ENCODE measurements at regions not wholly inside any gene's neighbourhood (a gene's known extent, or its start where the extent isn't known, plus 50 kb on each side); places are given as distances from the start of the nearest gene placed in this dataset.
A peak's percentile ranks its signal among the peaks of the same experiment; 100 is the strongest.

DNA sequence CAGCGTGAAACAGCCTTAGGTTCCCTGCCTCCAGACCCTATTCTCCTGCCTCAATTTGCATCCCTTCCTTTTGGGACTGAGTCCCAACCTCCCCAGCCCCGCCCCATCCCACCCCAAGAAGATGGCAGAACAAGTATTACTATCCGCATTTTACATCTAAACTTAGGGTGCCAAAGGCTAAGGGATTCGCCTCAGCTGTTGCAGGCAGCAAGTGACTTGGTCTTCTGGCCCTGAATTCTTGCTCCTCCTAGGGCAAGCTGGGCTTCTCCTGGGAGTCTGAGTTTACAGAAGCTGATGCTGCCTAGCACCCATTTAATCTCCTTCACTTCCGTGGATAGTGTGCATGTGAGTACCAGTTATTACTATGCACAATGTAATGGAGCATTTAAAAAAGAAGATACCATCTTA is 161.3 kb upstream of the NR5A2 start:
- TF ChIP-seq, protein P1, sequence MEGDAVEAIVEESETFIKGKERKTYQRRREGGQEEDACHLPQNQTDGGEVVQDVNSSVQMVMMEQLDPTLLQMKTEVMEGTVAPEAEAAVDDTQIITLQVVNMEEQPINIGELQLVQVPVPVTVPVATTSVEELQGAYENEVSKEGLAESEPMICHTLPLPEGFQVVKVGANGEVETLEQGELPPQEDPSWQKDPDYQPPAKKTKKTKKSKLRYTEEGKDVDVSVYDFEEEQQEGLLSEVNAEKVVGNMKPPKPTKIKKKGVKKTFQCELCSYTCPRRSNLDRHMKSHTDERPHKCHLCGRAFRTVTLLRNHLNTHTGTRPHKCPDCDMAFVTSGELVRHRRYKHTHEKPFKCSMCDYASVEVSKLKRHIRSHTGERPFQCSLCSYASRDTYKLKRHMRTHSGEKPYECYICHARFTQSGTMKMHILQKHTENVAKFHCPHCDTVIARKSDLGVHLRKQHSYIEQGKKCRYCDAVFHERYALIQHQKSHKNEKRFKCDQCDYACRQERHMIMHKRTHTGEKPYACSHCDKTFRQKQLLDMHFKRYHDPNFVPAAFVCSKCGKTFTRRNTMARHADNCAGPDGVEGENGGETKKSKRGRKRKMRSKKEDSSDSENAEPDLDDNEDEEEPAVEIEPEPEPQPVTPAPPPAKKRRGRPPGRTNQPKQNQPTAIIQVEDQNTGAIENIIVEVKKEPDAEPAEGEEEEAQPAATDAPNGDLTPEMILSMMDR (IDR thresholded peaks at IDR 0.05; ENCODE audit: low read length, missing control alignments): no peak
- DNase-seq (ENCODE audit: low read depth): no peak
- H3K4me3 ChIP-seq (replicated peaks; ENCODE audit: low read depth, low read length): no peak overlapping the region

DNA sequence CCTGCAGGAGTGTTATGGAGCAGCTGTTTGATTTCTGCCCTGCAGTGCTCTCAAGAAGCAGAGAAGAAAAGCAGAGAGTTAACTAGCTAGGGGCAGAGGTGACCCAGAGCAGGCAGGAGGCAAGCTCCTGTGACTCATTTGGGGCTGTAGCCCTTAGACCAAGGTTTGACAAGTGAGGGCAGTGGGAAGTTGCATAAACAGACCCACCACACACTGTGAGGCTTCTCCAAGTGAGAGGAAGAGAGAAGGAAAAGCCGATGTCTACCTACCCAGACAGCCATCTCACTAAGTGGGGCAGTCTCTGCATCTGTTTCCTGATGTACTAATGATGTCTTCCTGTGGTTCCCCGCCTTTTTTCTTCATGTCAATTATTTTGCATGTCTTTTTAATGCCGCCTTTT is 159.9 kb upstream of the NR5A2 start:
- TF ChIP-seq, protein P1 (IDR thresholded peaks at IDR 0.05; ENCODE audit: low read length, missing control alignments): no peak
- DNase-seq (ENCODE audit: low read depth): peak; percentile 22
- H3K4me3 ChIP-seq (replicated peaks; ENCODE audit: low read depth, low read length): no peak overlapping the region

DNA sequence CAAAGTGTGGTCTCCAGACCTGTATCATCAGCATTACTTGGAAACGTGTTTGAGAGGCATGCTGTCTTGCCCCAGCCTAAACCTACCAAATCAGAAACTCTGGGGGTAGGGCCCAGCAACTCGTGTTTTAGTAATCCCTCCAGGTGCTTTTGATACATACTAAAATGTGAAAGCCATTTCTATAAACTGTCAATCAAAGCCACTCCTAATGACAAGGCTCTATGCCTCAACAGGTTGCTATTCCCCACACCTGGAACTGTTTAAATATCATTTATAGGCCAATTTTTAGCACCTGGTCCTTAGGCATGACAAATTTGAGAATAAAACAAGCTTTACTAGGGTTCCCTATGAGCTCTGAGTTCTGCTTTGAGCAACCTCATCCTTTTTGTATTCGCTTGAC is 158.7 kb upstream of the NR5A2 start:
- H3K4me3 ChIP-seq (replicated peaks; ENCODE audit: low read depth, low read length): no peak overlapping the region
- no peak for DNase-seq (ENCODE audit: low read depth)
- TF ChIP-seq, protein P1 (IDR thresholded peaks at IDR 0.05; ENCODE audit: low read length, missing control alignments): no peak

DNA sequence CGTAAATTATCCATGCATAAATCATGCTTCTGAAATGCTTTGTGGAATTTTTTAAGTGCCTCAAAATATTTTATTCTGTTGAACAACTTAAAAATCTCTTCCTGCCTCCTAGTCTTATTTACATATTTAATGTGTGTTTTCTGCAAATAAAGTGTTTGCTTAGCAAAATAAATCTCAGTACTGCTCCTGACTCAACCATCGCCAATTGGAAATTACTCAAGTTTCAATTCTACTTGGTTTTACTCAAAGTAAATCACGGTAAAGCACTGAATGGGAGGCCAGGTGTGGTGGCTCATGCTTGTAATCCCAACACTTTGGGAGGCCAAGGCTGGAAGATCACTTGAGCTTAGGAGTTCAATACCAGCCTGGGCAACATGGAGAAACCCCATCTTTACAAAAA is 152.2 kb upstream of the NR5A2 start:
- no peak overlapping the region for H3K4me3 ChIP-seq (replicated peaks; ENCODE audit: low read depth, low read length)
- DNase-seq (ENCODE audit: low read depth): no peak
- TF ChIP-seq, protein P1 (IDR thresholded peaks at IDR 0.05; ENCODE audit: low read length, missing control alignments): no peak

DNA sequence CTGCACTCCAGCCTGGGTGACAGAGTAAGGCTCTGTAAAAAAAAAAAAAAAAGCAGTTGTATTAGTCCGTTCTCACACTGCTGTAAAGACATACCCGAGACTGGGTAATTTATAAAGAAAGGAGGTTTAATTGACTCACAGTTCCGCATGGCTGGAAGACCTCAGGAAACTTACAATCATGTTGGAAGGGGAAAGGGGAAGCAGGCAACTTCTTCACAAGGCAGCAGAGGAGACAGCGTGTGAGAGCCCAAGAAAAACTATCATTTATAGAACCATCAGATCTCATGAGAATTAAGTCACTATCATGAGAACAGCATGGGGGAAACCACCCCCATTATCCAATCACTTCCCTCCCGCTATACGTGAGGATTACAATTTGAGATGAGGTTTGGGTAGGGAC is 151.7 kb upstream of the NR5A2 start:
- DNase-seq (ENCODE audit: low read depth): no peak

DNA sequence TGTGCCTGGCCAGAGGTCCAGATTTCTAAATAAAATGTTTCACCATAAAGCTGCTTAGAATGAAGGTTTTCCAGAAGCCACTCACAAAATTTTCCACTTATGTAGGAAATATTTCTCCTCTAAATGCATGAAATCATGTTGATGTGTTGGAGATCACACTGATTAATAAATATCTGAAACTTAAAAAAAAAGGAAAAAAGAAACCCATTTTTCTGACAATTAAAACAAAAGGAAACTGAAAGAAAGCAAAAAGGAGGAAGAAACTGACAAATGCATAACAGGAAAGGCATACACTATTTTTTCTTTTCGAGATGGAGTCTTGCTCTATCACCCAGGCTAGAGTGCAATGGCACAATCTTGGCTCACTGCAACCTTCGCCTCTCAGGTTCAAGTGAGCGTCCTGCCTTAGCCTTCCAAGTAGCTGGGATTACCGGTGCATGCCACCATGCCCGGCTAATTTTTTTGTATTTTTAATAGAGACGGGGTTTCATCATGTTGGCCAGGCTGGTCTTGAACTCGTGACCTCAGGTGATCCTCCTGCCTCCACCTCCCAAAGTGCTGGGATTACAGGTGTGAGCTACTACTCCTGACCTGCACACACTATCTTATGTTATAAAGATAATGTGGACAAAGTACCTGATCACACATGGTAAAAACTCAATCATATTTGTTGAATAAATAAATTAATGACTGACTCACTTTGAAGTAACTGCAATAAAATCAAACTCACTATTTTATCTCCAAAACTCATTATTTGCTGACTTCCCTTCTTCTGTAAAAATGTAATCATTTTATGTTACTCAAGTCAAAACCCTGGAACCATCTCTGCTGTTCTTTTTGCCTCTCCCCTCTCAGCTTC is 149.8 kb upstream of the NR5A2 start:
- no peak for DNase-seq (ENCODE audit: low read depth)
- TF ChIP-seq, protein P1 (IDR thresholded peaks at IDR 0.05; ENCODE audit: low read length, missing control alignments): no peak
- H3K4me3 ChIP-seq (replicated peaks; ENCODE audit: low read depth, low read length): no peak overlapping the region

More for the DNA sequence above, 151.7 kb upstream of the NR5A2 start:
- no peak overlapping the region for H3K4me3 ChIP-seq (replicated peaks; ENCODE audit: low read depth, low read length)
- TF ChIP-seq, protein P1 (IDR thresholded peaks at IDR 0.05; ENCODE audit: low read length, missing control alignments): no peak

DNA sequence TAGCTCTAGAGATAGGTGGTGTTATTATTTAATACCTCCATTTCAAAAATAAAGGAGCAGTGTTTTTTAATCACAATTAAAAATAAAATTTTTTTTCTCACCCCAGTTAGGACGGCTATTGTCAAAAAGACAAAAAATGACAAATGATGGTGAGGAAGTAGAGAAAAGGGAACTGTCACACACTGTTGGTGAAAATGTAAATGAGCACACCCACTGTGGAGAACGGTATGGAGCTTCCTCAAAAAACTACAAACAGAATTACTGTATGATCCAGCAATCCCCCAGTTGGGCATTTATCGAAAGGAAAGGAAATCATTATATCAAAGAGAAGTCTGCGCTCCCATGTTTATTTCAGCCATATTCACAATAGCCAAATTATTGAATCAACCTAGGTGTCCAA is 148.7 kb upstream of the NR5A2 start:
- TF ChIP-seq, protein P1 (IDR thresholded peaks at IDR 0.05; ENCODE audit: low read length, missing control alignments): no peak
- DNase-seq (ENCODE audit: low read depth): no peak
- no peak overlapping the region for H3K4me3 ChIP-seq (replicated peaks; ENCODE audit: low read depth, low read length)
